SK-N-MC (cell line): ENCODE measurements at regions not wholly inside any gene's neighbourhood (a gene's known extent, or its start where the extent isn't known, plus 50 kb on each side); places are given as distances from the start of the nearest gene placed in this dataset.
"Not testable (repeated sequence)": the region's sequence is repeated elsewhere in the genome, so short reads cannot be mapped to it uniquely, and the experiment has no call there.

Experiments
- DNase-seq: peaks from one replicate; pipeline ENCODE4 v3.0.0-alpha.2; 2011; ENCODE audit warnings: low read depth, low spot score
- H3K27ac ChIP-seq: fragments of 200-600 bp; sonication (generic); 2 replicates; pipeline ENCODE4 v1.5.1; 2016; ENCODE audit warnings: mixed run types
- H3K36me3 ChIP-seq: fragments of 200-600 bp; sonication (generic); 2 replicates; pipeline ENCODE4 v1.6.1; 2017; ENCODE audit warnings: antibody characterized with exemption, low read length, mixed read lengths; ENCODE audit not compliant: insufficient read depth
- H3K4me3 ChIP-seq: fragments of 200-600 bp; sonication (generic); 2 replicates; pipeline ENCODE4 v1.5.1; 2016
- H3K9ac ChIP-seq: fragments of 200-600 bp; sonication (generic); 2 replicates; pipeline ENCODE4 v1.8.0; 2017; ENCODE audit warnings: mixed run types, mixed read lengths; ENCODE audit not compliant: insufficient read length
- H3K9me3 ChIP-seq: fragments of 200-600 bp; sonication (generic); 2 replicates; pipeline ENCODE4 v1.6.1; 2017; ENCODE audit warnings: low read depth, mild to moderate bottlenecking, antibody characterized with exemption, low read length, moderate library complexity, mixed read lengths
- EZH2 ChIP-seq: fragments of 200-600 bp; sonication (generic); IDR thresholded peaks from one replicate; pipeline ENCODE4 v1.6.1; 2017; ENCODE audit warnings: antibody characterized with exemption
- FOXP2 ChIP-seq: optimal IDR thresholded peaks from 2 replicates; pipeline ENCODE3; 2011; ENCODE audit warnings: mild to moderate bottlenecking, moderate library complexity; ENCODE audit not compliant: insufficient read depth; ENCODE audit errors: extremely low read length, control extremely low read depth
- POLR2AphosphoS5 ChIP-seq: IDR thresholded peaks from 2 replicates; pipeline ENCODE4 v1.6.1; 2012; ENCODE audit warnings: mild to moderate bottlenecking, low read depth, low read length, borderline replicate concordance

GRCh38 chr12:24679126-24679525 is 269.8 kb downstream of the BCAT1 start:
- no peak for DNase-seq
- Histone ChIP-seq H3K9me3 (no peaks in the 10 kb centered on the region), H3K36me3 (no peaks in the 10 kb centered on the region), H3K4me3 (no peak overlapping the region), H3K27ac (no peak overlapping the region), H3K9ac (no peak overlapping the region)
- TF ChIP-seq POLR2AphosphoS5 (no peak), FOXP2 (no peak), EZH2 (no peak)

DNA sequence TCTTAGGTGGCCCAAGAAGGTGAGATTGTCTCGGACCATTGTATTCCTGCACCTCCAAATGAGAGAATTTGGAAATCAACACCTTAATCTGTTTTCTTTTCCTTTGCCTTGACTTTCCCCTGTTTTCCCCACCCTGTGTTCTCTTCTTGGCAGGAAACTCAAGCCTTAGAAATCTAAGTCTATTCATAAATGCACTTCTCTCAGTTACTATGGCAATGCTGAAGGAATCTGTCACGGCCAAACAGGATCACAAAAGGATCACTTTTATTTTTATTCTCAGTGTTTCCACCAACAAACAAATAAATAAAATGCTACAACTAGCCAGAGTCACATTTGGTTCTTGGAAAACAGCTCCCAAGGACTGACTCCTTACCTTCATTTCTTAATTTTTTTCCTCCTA is 270.5 kb downstream of the BCAT1 start:
- TF ChIP-seq POLR2AphosphoS5 (no peak), FOXP2 (no peak), EZH2 (no peak)
- H3K9me3 ChIP-seq = no peaks in the 10 kb centered on the region
- H3K4me3 ChIP-seq = no peak overlapping the region
- H3K27ac ChIP-seq = no peak overlapping the region
- H3K36me3 ChIP-seq = no peaks in the 10 kb centered on the region
- H3K9ac ChIP-seq = no peak overlapping the region
- no peak for DNase-seq

DNA sequence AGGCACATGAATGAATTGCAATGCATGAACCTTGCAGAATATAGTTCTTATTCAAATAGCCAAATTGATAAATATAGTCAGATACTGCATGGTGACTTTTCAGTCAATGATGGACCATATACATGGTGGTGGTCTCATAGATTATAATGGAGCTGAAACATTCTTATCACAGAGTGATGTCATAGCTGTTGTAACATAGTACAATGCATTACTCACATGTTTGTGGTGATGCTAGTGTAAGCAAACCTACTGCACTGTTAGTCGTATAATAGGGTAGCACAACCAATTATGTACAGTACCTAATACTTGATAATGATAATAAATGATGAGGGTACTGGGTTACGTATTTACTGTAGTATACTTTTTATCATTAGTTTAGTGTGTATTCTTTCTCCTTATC is 280.3 kb downstream of the BCAT1 start:
- Histone ChIP-seq H3K4me3 (no peak overlapping the region), H3K9ac (no peak overlapping the region), H3K27ac (no peak overlapping the region), H3K9me3 (peaks cover 2% of the 10 kb centered on the region; the same call in 1 of the 2 replicates), H3K36me3 (no peaks in the 10 kb centered on the region)
- DNase-seq = no peak
- no peak for TF ChIP-seq FOXP2
- TF ChIP-seq POLR2AphosphoS5 = no peak
- TF ChIP-seq EZH2 = no peak

DNA sequence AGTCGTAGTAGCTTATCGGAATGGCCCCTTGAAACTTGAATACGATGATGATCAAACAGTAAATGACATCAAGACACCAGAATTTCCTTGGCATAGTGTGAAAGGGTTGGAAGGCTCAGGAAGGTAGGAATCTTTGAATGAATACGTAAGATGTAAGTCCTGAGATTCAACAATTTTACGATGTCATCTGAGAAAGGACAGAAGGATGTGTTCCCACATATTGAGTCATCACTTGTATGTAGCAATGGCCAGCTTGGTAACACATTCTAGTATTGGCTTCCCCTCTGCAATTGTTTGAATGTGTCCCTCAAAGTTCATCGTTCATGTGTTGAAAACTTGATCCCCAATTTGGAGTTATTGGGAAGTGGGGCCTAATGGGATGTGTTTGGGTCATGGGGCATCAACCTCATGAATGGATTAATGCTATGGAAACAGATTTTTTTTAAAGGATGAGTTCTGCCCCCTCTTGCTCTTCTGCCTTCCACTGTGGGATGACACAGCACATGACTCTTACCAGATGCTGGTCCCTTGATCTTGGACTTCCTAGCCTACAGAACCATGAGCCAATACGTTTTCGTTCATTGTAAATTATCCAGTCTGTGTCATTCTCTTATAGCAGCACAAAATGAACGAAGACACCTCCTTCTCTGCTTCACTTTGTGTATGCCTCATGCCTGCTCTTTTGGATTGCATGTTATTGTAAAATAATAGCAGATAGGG is 284.6 kb downstream of the BCAT1 start:
- no peak overlapping the region for H3K9ac ChIP-seq
- no peaks in the 10 kb centered on the region for H3K36me3 ChIP-seq
- no peak for DNase-seq
- H3K4me3 ChIP-seq = no peak overlapping the region
- H3K9me3 ChIP-seq = no peaks in the 10 kb centered on the region
- H3K27ac ChIP-seq = no peak overlapping the region
- TF ChIP-seq FOXP2 (no peak), POLR2AphosphoS5 (no peak), EZH2 (no peak)

- TF ChIP-seq EZH2 (no peak), FOXP2 (no peak), POLR2AphosphoS5 (no peak)
- no peak for DNase-seq
- H3K27ac ChIP-seq = no peak overlapping the region
- no peaks in the 10 kb centered on the region for H3K9me3 ChIP-seq
- no peak overlapping the region for H3K4me3 ChIP-seq
- no peak overlapping the region for H3K9ac ChIP-seq
- H3K36me3 ChIP-seq = no peaks in the 10 kb centered on the region
Measured at GRCh38 chr12:24661657-24662096, 287.2 kb downstream of the BCAT1 start.

DNA sequence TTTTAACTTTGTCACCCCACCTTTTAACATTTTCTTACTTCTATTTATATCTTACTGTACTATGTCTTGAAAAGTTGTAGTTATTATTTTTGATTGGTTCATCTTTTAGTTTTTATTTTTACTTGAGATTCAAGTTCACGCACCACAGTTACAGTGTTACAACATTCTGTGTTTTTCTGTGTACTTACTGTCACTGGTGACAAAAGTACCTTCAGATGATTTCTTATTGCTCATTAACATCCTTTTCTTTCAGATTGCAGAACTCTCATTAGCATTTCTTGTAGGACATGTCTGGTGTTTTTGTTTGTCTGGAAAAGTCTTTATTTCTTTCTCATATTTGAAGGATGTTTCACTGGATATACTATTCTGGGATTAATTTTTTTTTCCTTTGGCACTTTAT is 289.9 kb downstream of the BCAT1 start:
- no peak for DNase-seq
- H3K9ac ChIP-seq = no peak overlapping the region
- H3K27ac ChIP-seq = no peak overlapping the region
- H3K9me3 ChIP-seq = no peaks in the 10 kb centered on the region
- TF ChIP-seq FOXP2 (no peak), POLR2AphosphoS5 (no peak), EZH2 (no peak)
- H3K4me3 ChIP-seq = no peak overlapping the region
- H3K36me3 ChIP-seq = no peaks in the 10 kb centered on the region

GRCh38 chr12:24654344-24654743 is 294.6 kb downstream of the BCAT1 start:
- H3K36me3 ChIP-seq, H3K9me3 ChIP-seq, H3K4me3 ChIP-seq, DNase-seq, H3K27ac ChIP-seq, H3K9ac ChIP-seq: not testable (repeated sequence)

- no peaks in the 10 kb centered on the region for H3K9me3 ChIP-seq
- TF ChIP-seq POLR2AphosphoS5 (no peak), EZH2 (no peak), FOXP2 (no peak)
- no peak overlapping the region for H3K27ac ChIP-seq
- H3K4me3 ChIP-seq = no peak overlapping the region
- DNase-seq = no peak
- H3K9ac ChIP-seq = no peak overlapping the region
- no peaks in the 10 kb centered on the region for H3K36me3 ChIP-seq
Measured at GRCh38 chr12:24649634-24650033, 299.3 kb downstream of the BCAT1 start.

- no peaks in the 10 kb centered on the region for H3K9me3 ChIP-seq
- TF ChIP-seq EZH2 = no peak
- TF ChIP-seq FOXP2 = no peak
- TF ChIP-seq POLR2AphosphoS5 = no peak
Measured at GRCh38 chr12:24649209-24649608, 299.7 kb downstream of the BCAT1 start.

More at GRCh38 chr12:24649209-24649608, 299.7 kb downstream of the BCAT1 start:
- Histone ChIP-seq H3K27ac (no peak overlapping the region), H3K4me3 (no peak overlapping the region), H3K9ac (no peak overlapping the region), H3K36me3 (no peaks in the 10 kb centered on the region)
- no peak for DNase-seq
